SU-DHL-6 (cell line): ENCODE measurements at regions not wholly inside any gene's neighbourhood (a gene's known extent, or its start where the extent isn't known, plus 50 kb on each side); places are given as distances from the start of the nearest gene placed in this dataset.

ENCODE experiments used
- H2AFZ ChIP-seq: fragments of 200-600 bp; sonication (generic); 2 replicates; pipeline ENCODE4 v1.6.1; 2014; ENCODE audit warnings: low read depth, mild to moderate bottlenecking, moderate library complexity, mixed read lengths, antibody characterized with exemption, low read length; ENCODE audit not compliant: severe bottlenecking
- H3F3A ChIP-seq: fragments of 200-600 bp; shearing (Covaris generic); 2 replicates; pipeline ENCODE4 v1.6.0; 2016; ENCODE audit warnings: antibody characterized with exemption, mild to moderate bottlenecking; ENCODE audit not compliant: insufficient read depth
- H3K27ac ChIP-seq: fragments of 200-600 bp; sonication (generic); 2 replicates; pipeline ENCODE4 v1.5.1; 2016; ENCODE audit warnings: low read depth, mild to moderate bottlenecking, low read length, moderate library complexity, mixed read lengths
- H3K27me3 ChIP-seq: fragments of 200-600 bp; sonication (generic), shearing (Covaris generic); 2 replicates; pipeline ENCODE4 v1.6.0; 2014; ENCODE audit warnings: mild to moderate bottlenecking, low read length
- H3K36me3 ChIP-seq: fragments of 200-600 bp; sonication (generic); 2 replicates; pipeline ENCODE4 v1.6.1; 2014; ENCODE audit warnings: mild to moderate bottlenecking, low read length, mixed read lengths
- H3K4me2 ChIP-seq: fragments of 300-600, 200-600 bp; shearing (Covaris generic), sonication (generic); 2 replicates; pipeline ENCODE4 v1.6.0; 2014; ENCODE audit warnings: low read length, low read depth, mild to moderate bottlenecking; ENCODE audit not compliant: poor library complexity, severe bottlenecking
- H3K4me3 ChIP-seq: fragments of 200-600 bp; sonication (generic); 2 replicates; pipeline ENCODE4 v1.5.1; 2014; ENCODE audit warnings: antibody characterized with exemption, low read length, mild to moderate bottlenecking, mixed read lengths; ENCODE audit not compliant: insufficient read depth, poor library complexity, severe bottlenecking
- H3K79me2 ChIP-seq: fragments of 200-600 bp; sonication (generic); 2 replicates; pipeline ENCODE4 v1.6.1; 2014; ENCODE audit warnings: mild to moderate bottlenecking, low read length, moderate library complexity; ENCODE audit not compliant: insufficient read depth
- H3K9ac ChIP-seq: fragments of 200-600 bp; sonication (generic); 2 replicates; pipeline ENCODE4 v1.7.0; 2014; ENCODE audit warnings: mild to moderate bottlenecking, low read length
- H3K9me2 ChIP-seq: fragments of 200-600 bp; sonication (generic); replicated peaks from 2 replicates; pipeline ENCODE4 v1.6.1; 2014; ENCODE audit warnings: low read length; ENCODE audit not compliant: insufficient read depth
- H3K9me3 ChIP-seq: fragments of 200-600 bp; sonication (generic); 2 replicates; pipeline ENCODE4 v1.6.1; 2014; ENCODE audit warnings: low read length, mixed read lengths; ENCODE audit not compliant: insufficient read depth
- H4K20me1 ChIP-seq: fragments of 200-600 bp; sonication (generic); 2 replicates; pipeline ENCODE4 v1.6.1; 2014; ENCODE audit warnings: low read depth, mild to moderate bottlenecking, antibody characterized with exemption, low read length, moderate library complexity, mixed read lengths
- CTCF ChIP-seq: fragments of 200-600 bp; sonication (generic); IDR thresholded peaks from one replicate; pipeline ENCODE4 v1.5.1; 2017; ENCODE audit warnings: antibody characterized with exemption, mild to moderate bottlenecking, low read length, moderate library complexity; ENCODE audit not compliant: insufficient read depth, poor library complexity, severe bottlenecking
- EZH2phosphoT487 ChIP-seq: fragments of 200-600 bp; sonication (generic), shearing (Covaris generic); conservative IDR thresholded peaks from 2 replicates; pipeline ENCODE4 v1.6.1; 2018; ENCODE audit warnings: mild to moderate bottlenecking, antibody characterized with exemption, low read length, moderate library complexity, mixed read lengths

- no peaks in the 10 kb centered on the region for H3K9me3 ChIP-seq
- no peaks in the 10 kb centered on the region for H3F3A ChIP-seq
- no peaks in the 10 kb centered on the region for H3K36me3 ChIP-seq
- H4K20me1 ChIP-seq: no peaks in the 10 kb centered on the region
- no peak overlapping the region for H3K9ac ChIP-seq
- H3K27ac ChIP-seq: no peak overlapping the region
- no peaks in the 10 kb centered on the region for H3K27me3 ChIP-seq
- H3K4me2 ChIP-seq: no peak overlapping the region
- no peak overlapping the region for H3K4me3 ChIP-seq
- H3K79me2 ChIP-seq: no peaks in the 10 kb centered on the region
- no peak overlapping the region for H2AFZ ChIP-seq
- no peak for TF ChIP-seq EZH2phosphoT487
- no peaks in the 10 kb centered on the region for H3K9me2 ChIP-seq
Measured at GRCh38 chr14:104524726-104525125, 54.8 kb upstream of the C14orf180 start.

- H3F3A ChIP-seq: no peaks in the 10 kb centered on the region
- no peak for TF ChIP-seq EZH2phosphoT487
- no peak for TF ChIP-seq CTCF
Measured at GRCh38 chr14:104526723-104527645, 52.6 kb upstream of the C14orf180 start.

GRCh38 chr14:104527857-104528459, 51.6 kb upstream of the C14orf180 start:
- Histone ChIP-seq H3K9me2 (no peaks in the 10 kb centered on the region), H3K27ac (no peak overlapping the region), H3K36me3 (no peaks in the 10 kb centered on the region), H4K20me1 (no peaks in the 10 kb centered on the region), H3K4me3 (no peak overlapping the region), H2AFZ (no peak overlapping the region), H3K9ac (no peak overlapping the region), H3K4me2 (no peak overlapping the region), H3K27me3 (no peaks in the 10 kb centered on the region), H3K9me3 (no peaks in the 10 kb centered on the region), H3F3A (no peaks in the 10 kb centered on the region), H3K79me2 (no peaks in the 10 kb centered on the region)
- TF ChIP-seq CTCF: no peak

More at GRCh38 chr14:104526723-104527645, 52.6 kb upstream of the C14orf180 start:
- Histone ChIP-seq H3K4me3 (no peak overlapping the region), H3K36me3 (no peaks in the 10 kb centered on the region), H3K27me3 (no peaks in the 10 kb centered on the region), H2AFZ (no peak overlapping the region), H4K20me1 (no peaks in the 10 kb centered on the region), H3K27ac (no peak overlapping the region), H3K9ac (no peak overlapping the region), H3K9me3 (no peaks in the 10 kb centered on the region), H3K4me2 (no peak overlapping the region), H3K79me2 (no peaks in the 10 kb centered on the region), H3K9me2 (no peaks in the 10 kb centered on the region)

- no peak overlapping the region for H3K9ac ChIP-seq
- no peaks in the 10 kb centered on the region for H3K36me3 ChIP-seq
- H4K20me1 ChIP-seq: no peaks in the 10 kb centered on the region
- H3K4me3 ChIP-seq: no peak overlapping the region
- H3K9me2 ChIP-seq: no peaks in the 10 kb centered on the region
- H3K27ac ChIP-seq: no peak overlapping the region
- no peaks in the 10 kb centered on the region for H3K9me3 ChIP-seq
- no peaks in the 10 kb centered on the region for H3K79me2 ChIP-seq
- H3F3A ChIP-seq: no peaks in the 10 kb centered on the region
- H3K4me2 ChIP-seq: no peak overlapping the region
- TF ChIP-seq CTCF (no peak), EZH2phosphoT487 (no peak)
- no peak overlapping the region for H2AFZ ChIP-seq
- H3K27me3 ChIP-seq: no peaks in the 10 kb centered on the region
Measured at GRCh38 chr14:104528496-104528895, 51.1 kb upstream of the C14orf180 start.
